ENCODE measurements at regions not wholly inside any gene's neighbourhood (a gene's known extent, or its start where the extent isn't known, plus 50 kb on each side); places are given as distances from the start of the nearest gene placed in this dataset.
"Not testable (repeated sequence)": the region's sequence is repeated elsewhere in the genome, so short reads cannot be mapped to it uniquely, and the experiment has no call there.

- no peaks in the 10 kb centered on the region for H3K36me3 ChIP-seq (ENCODE audit: insufficient read depth, low read length, poor library complexity, severe bottlenecking)
- no peak for TF ChIP-seq EZH2 (IDR thresholded peaks at IDR 0.05; ENCODE audit: borderline replicate concordance, low read depth, low read length, poor library complexity, severe bottlenecking)
- TF ChIP-seq CTCF (conservative IDR thresholded peaks at IDR 0.05; ENCODE audit: low read depth, low read length) = no peak
- intact Hi-C loops (cut with micrococcal nuclease; ENCODE audit: unreplicated experiment) = no loop called here
- H3K27me3 ChIP-seq (replicated peaks; ENCODE audit: insufficient read depth, low read depth, low read length, poor library complexity) = no peaks in the 10 kb centered on the region
- peaks cover 9% of the 10 kb centered on the region for H3K9me3 ChIP-seq (ENCODE audit: low read depth, low read length, poor library complexity, severe bottlenecking)
- CTCF ChIA-PET = no interaction called here
- no peaks in the 10 kb centered on the region for H3K4me1 ChIP-seq (ENCODE audit: insufficient read depth, low read length, poor library complexity, severe bottlenecking)
- no peak overlapping the region for H3K27ac ChIP-seq (ENCODE audit: low read depth, low read length, poor library complexity, severe bottlenecking)
- H3K4me3 ChIP-seq (ENCODE audit: low read depth, low read length, poor library complexity, severe bottlenecking) = no peak overlapping the region
- DNase-seq (ENCODE audit: low spot score) = no peak
- POLR2A ChIA-PET (ENCODE audit: low non-redundant PET) = no interaction called here
- no TSS peak for BruUV-seq (replicated peaks)
Measured at GRCh38 chr6:145096846-145097245, 638.5 kb downstream of the EPM2A start.

GRCh38 chr6:145098127-145098526 is 637.2 kb downstream of the EPM2A start:
- H3K27ac ChIP-seq (ENCODE audit: low read depth, low read length, poor library complexity, severe bottlenecking); H3K4me3 ChIP-seq (ENCODE audit: low read depth, low read length, poor library complexity, severe bottlenecking); H3K4me1 ChIP-seq (ENCODE audit: insufficient read depth, low read length, poor library complexity, severe bottlenecking); H3K36me3 ChIP-seq (ENCODE audit: insufficient read depth, low read length, poor library complexity, severe bottlenecking); H3K27me3 ChIP-seq (replicated peaks; ENCODE audit: insufficient read depth, low read depth, low read length, poor library complexity); H3K9me3 ChIP-seq (ENCODE audit: low read depth, low read length, poor library complexity, severe bottlenecking); BruUV-seq (replicated peaks); POLR2A ChIA-PET (ENCODE audit: low non-redundant PET); CTCF ChIA-PET; DNase-seq (ENCODE audit: low spot score); intact Hi-C loops (cut with micrococcal nuclease; ENCODE audit: unreplicated experiment): not testable (repeated sequence)

GRCh38 chr6:145099713-145100112 is 635.6 kb downstream of the EPM2A start:
- no peaks in the 10 kb centered on the region for H3K36me3 ChIP-seq (ENCODE audit: insufficient read depth, low read length, poor library complexity, severe bottlenecking)
- no peak for DNase-seq (ENCODE audit: low spot score)
- H3K4me3 ChIP-seq (ENCODE audit: low read depth, low read length, poor library complexity, severe bottlenecking) = no peak overlapping the region
- ChIA-PET POLR2A (ENCODE audit: low non-redundant PET) (no interaction called here), CTCF (no interaction called here)
- TF ChIP-seq CTCF (conservative IDR thresholded peaks at IDR 0.05; ENCODE audit: low read depth, low read length) = no peak
- no peak for TF ChIP-seq EZH2 (IDR thresholded peaks at IDR 0.05; ENCODE audit: borderline replicate concordance, low read depth, low read length, poor library complexity, severe bottlenecking)
- no peaks in the 10 kb centered on the region for H3K27me3 ChIP-seq (replicated peaks; ENCODE audit: insufficient read depth, low read depth, low read length, poor library complexity)
- H3K27ac ChIP-seq (ENCODE audit: low read depth, low read length, poor library complexity, severe bottlenecking) = no peak overlapping the region
- no peaks in the 10 kb centered on the region for H3K4me1 ChIP-seq (ENCODE audit: insufficient read depth, low read length, poor library complexity, severe bottlenecking)
- peaks cover 9% of the 10 kb centered on the region for H3K9me3 ChIP-seq (ENCODE audit: low read depth, low read length, poor library complexity, severe bottlenecking)
- intact Hi-C loops (cut with micrococcal nuclease; ENCODE audit: unreplicated experiment) = no loop called here
- no TSS peak for BruUV-seq (replicated peaks)

GRCh38 chr6:145110109-145110508 is 625.2 kb downstream of the EPM2A start:
- ChIA-PET CTCF (no interaction called here), POLR2A (ENCODE audit: low non-redundant PET) (no interaction called here)
- Histone ChIP-seq H3K9me3 (ENCODE audit: low read depth, low read length, poor library complexity, severe bottlenecking) (no peaks in the 10 kb centered on the region), H3K27ac (ENCODE audit: low read depth, low read length, poor library complexity, severe bottlenecking) (no peak overlapping the region), H3K4me1 (ENCODE audit: insufficient read depth, low read length, poor library complexity, severe bottlenecking) (no peaks in the 10 kb centered on the region), H3K4me3 (ENCODE audit: low read depth, low read length, poor library complexity, severe bottlenecking) (no peak overlapping the region), H3K27me3 (replicated peaks; ENCODE audit: insufficient read depth, low read depth, low read length, poor library complexity) (no peaks in the 10 kb centered on the region), H3K36me3 (ENCODE audit: insufficient read depth, low read length, poor library complexity, severe bottlenecking) (no peaks in the 10 kb centered on the region)
- DNase-seq (ENCODE audit: low spot score) = no peak
- BruUV-seq (replicated peaks) = no TSS peak
- intact Hi-C loops (cut with micrococcal nuclease; ENCODE audit: unreplicated experiment) = no loop called here
- TF ChIP-seq EZH2 (IDR thresholded peaks at IDR 0.05; ENCODE audit: borderline replicate concordance, low read depth, low read length, poor library complexity, severe bottlenecking) (no peak), CTCF (conservative IDR thresholded peaks at IDR 0.05; ENCODE audit: low read depth, low read length) (no peak)

GRCh38 chr6:145111407-145111806 is 623.9 kb downstream of the EPM2A start:
- POLR2A ChIA-PET (ENCODE audit: low non-redundant PET); CTCF ChIA-PET; H3K9me3 ChIP-seq (ENCODE audit: low read depth, low read length, poor library complexity, severe bottlenecking); H3K36me3 ChIP-seq (ENCODE audit: insufficient read depth, low read length, poor library complexity, severe bottlenecking); BruUV-seq (replicated peaks); DNase-seq (ENCODE audit: low spot score); H3K4me3 ChIP-seq (ENCODE audit: low read depth, low read length, poor library complexity, severe bottlenecking); H3K27me3 ChIP-seq (replicated peaks; ENCODE audit: insufficient read depth, low read depth, low read length, poor library complexity); H3K4me1 ChIP-seq (ENCODE audit: insufficient read depth, low read length, poor library complexity, severe bottlenecking); H3K27ac ChIP-seq (ENCODE audit: low read depth, low read length, poor library complexity, severe bottlenecking); intact Hi-C loops (cut with micrococcal nuclease; ENCODE audit: unreplicated experiment): not testable (repeated sequence)
